C4-2B (cell line): ENCODE measurements at regions not wholly inside any gene's neighbourhood (a gene's known extent, or its start where the extent isn't known, plus 50 kb on each side); places are given as distances from the start of the nearest gene placed in this dataset.

Experiments used
- ZFX ChIP-seq: fragments of 450-650 bp; IDR thresholded peaks from 2 replicates; pipeline ENCODE4 v1.6.1; 2017
- TF ChIP-seq, protein P1 (sequence below): fragments of 450-650 bp; conservative IDR thresholded peaks from 2 replicates; pipeline ENCODE4 v1.5.1; 2017; ENCODE audit warnings: mild to moderate bottlenecking

- TF ChIP-seq, protein P1, sequence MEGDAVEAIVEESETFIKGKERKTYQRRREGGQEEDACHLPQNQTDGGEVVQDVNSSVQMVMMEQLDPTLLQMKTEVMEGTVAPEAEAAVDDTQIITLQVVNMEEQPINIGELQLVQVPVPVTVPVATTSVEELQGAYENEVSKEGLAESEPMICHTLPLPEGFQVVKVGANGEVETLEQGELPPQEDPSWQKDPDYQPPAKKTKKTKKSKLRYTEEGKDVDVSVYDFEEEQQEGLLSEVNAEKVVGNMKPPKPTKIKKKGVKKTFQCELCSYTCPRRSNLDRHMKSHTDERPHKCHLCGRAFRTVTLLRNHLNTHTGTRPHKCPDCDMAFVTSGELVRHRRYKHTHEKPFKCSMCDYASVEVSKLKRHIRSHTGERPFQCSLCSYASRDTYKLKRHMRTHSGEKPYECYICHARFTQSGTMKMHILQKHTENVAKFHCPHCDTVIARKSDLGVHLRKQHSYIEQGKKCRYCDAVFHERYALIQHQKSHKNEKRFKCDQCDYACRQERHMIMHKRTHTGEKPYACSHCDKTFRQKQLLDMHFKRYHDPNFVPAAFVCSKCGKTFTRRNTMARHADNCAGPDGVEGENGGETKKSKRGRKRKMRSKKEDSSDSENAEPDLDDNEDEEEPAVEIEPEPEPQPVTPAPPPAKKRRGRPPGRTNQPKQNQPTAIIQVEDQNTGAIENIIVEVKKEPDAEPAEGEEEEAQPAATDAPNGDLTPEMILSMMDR, result no peak
- TF ChIP-seq ZFX, result no peak
These were observed 368.7 kb upstream of the RAB6C start for GRCh38 chr2:129610766-129611165.
